22Rv1 (cell line): ENCODE measurements at regions not wholly inside any gene's neighbourhood (a gene's known extent, or its start where the extent isn't known, plus 50 kb on each side); places are given as distances from the start of the nearest gene placed in this dataset.

Experiments
- CTCF ChIP-seq: fragments of 450-650 bp; IDR thresholded peaks from 2 replicates; pipeline ENCODE4 v1.5.1; 2017; ENCODE audit warnings: mild to moderate bottlenecking
- ZFX ChIP-seq: fragments of 450-650 bp; IDR thresholded peaks from 2 replicates; pipeline ENCODE4 v1.6.1; 2017; ENCODE audit warnings: antibody characterized with exemption, borderline replicate concordance

GRCh38 chr10:108363576-108363975 lies 1199.1 kb upstream of the SORCS1 start:
- no peak for TF ChIP-seq CTCF
- TF ChIP-seq ZFX = no peak
